H1 (cell line): ENCODE measurements at regions not wholly inside any gene's neighbourhood (a gene's known extent, or its start where the extent isn't known, plus 50 kb on each side); places are given as distances from the start of the nearest gene placed in this dataset.

Experiments
- ATF3 ChIP-seq: IDR thresholded peaks from 2 replicates; pipeline ENCODE4 v1.6.1; 2011; ENCODE audit warnings: low read depth, mild to moderate bottlenecking, low read length; ENCODE audit not compliant: insufficient read depth
- BRCA1 ChIP-seq: IDR thresholded peaks from 2 replicates; pipeline ENCODE4 v1.6.1; 2012; ENCODE audit warnings: low read depth, low read length, improper control_type of control experiment
- MAFK ChIP-seq: IDR thresholded peaks from 2 replicates; pipeline ENCODE4 v1.6.1; 2012; ENCODE audit warnings: low read depth, mild to moderate bottlenecking, improper control_type of control experiment, low read length
- SAP30 ChIP-seq: fragments of 300-600 bp; sonication (generic); IDR thresholded peaks from 2 replicates; pipeline ENCODE4 v1.7.1; 2012; ENCODE audit warnings: low read length, moderate library complexity, mild to moderate bottlenecking, inconsistent platforms; ENCODE audit not compliant: insufficient read depth, insufficient replicate concordance
- SIRT6 ChIP-seq: IDR thresholded peaks from one replicate; pipeline ENCODE4 v1.7.1; 2012; ENCODE audit warnings: low read length, inconsistent platforms

- TF ChIP-seq SIRT6 (no peak), SAP30 (no peak), ATF3 (no peak), BRCA1 (no peak), MAFK (no peak)
Measured at GRCh38 chr4:110294165-110294564, 95.8 kb upstream of the ELOVL6 start (continued).
